ENCODE measurements at regions not wholly inside any gene's neighbourhood (a gene's known extent, or its start where the extent isn't known, plus 50 kb on each side); places are given as distances from the start of the nearest gene placed in this dataset.
"Not testable (repeated sequence)": the region's sequence is repeated elsewhere in the genome, so short reads cannot be mapped to it uniquely, and the experiment has no call there.

DNA sequence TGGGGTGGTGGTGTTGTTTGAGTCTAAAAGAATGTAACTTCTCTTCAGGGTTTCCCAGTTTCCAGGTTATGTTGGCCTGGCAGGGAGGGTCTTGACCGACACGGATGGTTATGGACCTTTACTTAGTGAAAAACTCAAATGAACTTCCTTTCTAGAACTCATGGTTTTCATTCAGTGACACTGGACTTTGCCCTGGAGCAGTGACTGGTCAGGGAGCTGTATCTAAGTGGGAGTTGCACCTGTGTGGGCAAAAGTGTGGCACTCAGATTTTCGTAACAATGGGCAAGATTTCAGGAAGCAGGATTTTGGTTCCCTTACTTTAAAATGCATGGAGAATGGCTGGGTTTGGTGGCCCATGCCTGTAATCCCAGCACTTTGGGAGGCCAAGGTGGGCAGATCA is 68.5 kb upstream of the FAM72C start:
- not testable (repeated sequence) for H3K4me3 ChIP-seq (ENCODE audit: low read length in 2 of 2); DNase-seq (ENCODE audit: low read depth in 6 of 9, low spot score in 9 of 9); H3K36me3 ChIP-seq (ENCODE audit: control insufficient read depth in 2 of 2, insufficient read depth in 2 of 2, low read length in 1 of 2); H3K27me3 ChIP-seq (ENCODE audit: control insufficient read depth in 2 of 2, insufficient read depth in 1 of 2, low read length in 1 of 2); H3K9me3 ChIP-seq (ENCODE audit: control insufficient read depth in 2 of 2, insufficient read depth in 1 of 2, low read length in 1 of 2); H3K4me1 ChIP-seq (ENCODE audit: control insufficient read depth in 2 of 2, insufficient read depth in 2 of 2, low read length in 2 of 2); H3K27ac ChIP-seq (ENCODE audit: low read depth in 1 of 2, low read length in 1 of 2)
- no CpG with 5 or more reads among the region's 3 CpGs for whole genome bisulfite sequencing

DNA sequence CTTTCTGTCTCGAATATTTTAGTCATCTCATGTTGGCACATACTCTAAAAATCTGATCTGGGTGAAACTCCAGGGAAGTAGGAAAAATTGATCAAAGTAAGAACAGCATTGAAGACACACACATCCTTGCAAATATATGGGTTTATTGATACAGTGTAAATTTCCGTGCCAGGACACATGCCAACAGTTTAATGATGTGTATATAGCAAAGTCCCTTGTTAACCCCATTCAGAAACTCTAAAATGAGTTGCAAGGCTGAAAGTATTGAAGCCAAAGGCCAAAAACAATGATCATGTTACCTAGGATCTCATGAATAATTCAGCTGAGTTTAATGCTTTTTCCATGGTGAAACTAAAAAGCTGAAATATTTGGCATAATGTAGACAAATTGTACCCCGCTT is 62.3 kb upstream of the FAM72C start:
- not testable (repeated sequence) for H3K4me1 ChIP-seq (ENCODE audit: control insufficient read depth in 2 of 2, insufficient read depth in 2 of 2, low read length in 2 of 2); H3K27me3 ChIP-seq (ENCODE audit: control insufficient read depth in 2 of 2, insufficient read depth in 1 of 2, low read length in 1 of 2); H3K36me3 ChIP-seq (ENCODE audit: control insufficient read depth in 2 of 2, insufficient read depth in 2 of 2, low read length in 1 of 2); H3K9me3 ChIP-seq (ENCODE audit: control insufficient read depth in 2 of 2, insufficient read depth in 1 of 2, low read length in 1 of 2); DNase-seq (ENCODE audit: low read depth in 6 of 9, low spot score in 9 of 9); H3K4me3 ChIP-seq (ENCODE audit: low read length in 2 of 2); H3K27ac ChIP-seq (ENCODE audit: low read depth in 1 of 2, low read length in 1 of 2)
- WGBS: no CpG with 5 or more reads among the region's 3 CpGs

DNA sequence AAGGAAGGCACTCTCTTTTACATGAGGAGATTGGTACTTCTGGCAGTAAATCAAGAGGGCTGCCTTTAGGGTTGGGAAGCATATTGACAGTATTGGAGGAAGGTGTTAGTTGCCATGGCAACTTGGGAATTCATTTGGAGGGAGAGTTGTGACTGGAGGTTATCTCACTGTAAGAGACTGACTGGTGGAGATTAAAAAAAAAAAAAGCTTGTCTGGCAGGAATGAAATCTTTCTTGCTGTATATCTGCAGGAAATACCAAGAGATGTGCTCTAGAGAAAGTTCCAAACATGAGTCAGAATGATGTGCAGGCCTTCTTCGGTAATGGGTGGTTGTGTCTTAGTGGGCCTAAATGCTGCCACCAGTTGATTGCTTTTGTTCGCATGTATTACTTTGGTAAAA is 59.8 kb upstream of the FAM72C start:
- not testable (repeated sequence) for H3K4me1 ChIP-seq (ENCODE audit: control insufficient read depth in 2 of 2, insufficient read depth in 2 of 2, low read length in 2 of 2); H3K27me3 ChIP-seq (ENCODE audit: control insufficient read depth in 2 of 2, insufficient read depth in 1 of 2, low read length in 1 of 2); DNase-seq (ENCODE audit: low read depth in 6 of 9, low spot score in 9 of 9); H3K36me3 ChIP-seq (ENCODE audit: control insufficient read depth in 2 of 2, insufficient read depth in 2 of 2, low read length in 1 of 2); H3K4me3 ChIP-seq (ENCODE audit: low read length in 2 of 2); H3K9me3 ChIP-seq (ENCODE audit: control insufficient read depth in 2 of 2, insufficient read depth in 1 of 2, low read length in 1 of 2); H3K27ac ChIP-seq (ENCODE audit: low read depth in 1 of 2, low read length in 1 of 2)
- 90% methylated on average over 2 of the region's 2 CpGs for WGBS

DNA sequence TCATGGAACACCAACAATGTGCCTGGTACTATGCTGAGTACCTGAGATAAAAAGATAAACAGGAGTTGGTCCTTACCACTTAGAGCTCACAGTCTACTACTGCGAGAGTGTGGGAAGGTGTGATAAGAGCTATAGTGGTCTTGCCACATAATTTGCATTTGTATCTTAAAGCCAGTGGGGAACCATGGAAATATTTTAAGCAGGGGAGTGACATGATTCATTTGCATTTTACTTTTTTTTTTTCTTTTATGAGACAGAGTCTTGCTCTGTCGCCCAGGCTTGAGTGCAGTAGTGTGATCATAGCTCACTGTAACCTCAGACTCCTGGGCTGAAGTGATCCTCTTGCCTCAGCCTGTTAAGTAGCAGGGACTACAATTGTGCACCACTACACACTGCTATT is 54.2 kb upstream of the FAM72C start:
- not testable (repeated sequence) for DNase-seq (ENCODE audit: low read depth in 6 of 9, low spot score in 9 of 9); H3K4me3 ChIP-seq (ENCODE audit: low read length in 2 of 2); H3K27me3 ChIP-seq (ENCODE audit: control insufficient read depth in 2 of 2, insufficient read depth in 1 of 2, low read length in 1 of 2); H3K27ac ChIP-seq (ENCODE audit: low read depth in 1 of 2, low read length in 1 of 2); H3K36me3 ChIP-seq (ENCODE audit: control insufficient read depth in 2 of 2, insufficient read depth in 2 of 2, low read length in 1 of 2); H3K9me3 ChIP-seq (ENCODE audit: control insufficient read depth in 2 of 2, insufficient read depth in 1 of 2, low read length in 1 of 2); H3K4me1 ChIP-seq (ENCODE audit: control insufficient read depth in 2 of 2, insufficient read depth in 2 of 2, low read length in 2 of 2)
- no CpG with 5 or more reads among the region's 2 CpGs for WGBS

DNA sequence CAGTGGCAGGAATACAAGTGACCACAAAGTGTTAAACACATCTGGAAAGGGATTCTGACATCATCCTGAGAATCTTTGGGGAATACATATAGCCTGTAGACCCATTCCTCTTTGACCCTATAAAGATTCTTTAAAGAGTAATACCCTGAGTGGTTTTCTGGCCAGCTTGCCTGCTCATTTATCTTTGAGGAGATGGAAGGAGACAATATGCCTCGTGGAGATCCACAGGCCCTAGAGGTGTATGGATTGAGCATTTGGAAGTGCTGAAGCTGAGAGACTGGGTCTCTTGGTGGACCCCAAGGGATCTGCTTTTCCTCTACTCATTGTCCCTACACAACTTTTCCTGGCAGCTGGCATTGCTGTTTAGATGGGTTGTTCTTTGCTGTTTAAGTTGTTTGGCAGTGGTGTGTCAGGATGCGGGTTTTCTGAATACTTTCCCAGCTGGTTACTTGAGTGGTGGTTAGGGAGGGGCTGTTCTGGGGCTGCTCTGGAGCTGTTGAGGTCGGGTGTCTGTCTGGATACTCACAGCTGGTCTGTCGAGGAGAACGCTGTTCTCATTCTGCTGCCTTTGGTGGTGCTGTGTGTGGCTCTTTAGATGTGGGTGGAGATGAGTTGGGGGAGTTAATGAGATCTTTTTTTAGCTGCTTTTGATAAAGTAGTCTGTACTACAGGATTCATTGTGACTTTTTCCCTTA is 50.1 kb upstream of the FAM72C start:
- not testable (repeated sequence) for DNase-seq (ENCODE audit: low read depth in 6 of 9, low spot score in 9 of 9); H3K27ac ChIP-seq (ENCODE audit: low read depth in 1 of 2, low read length in 1 of 2); H3K9me3 ChIP-seq (ENCODE audit: control insufficient read depth in 2 of 2, insufficient read depth in 1 of 2, low read length in 1 of 2); H3K4me1 ChIP-seq (ENCODE audit: control insufficient read depth in 2 of 2, insufficient read depth in 2 of 2, low read length in 2 of 2); H3K4me3 ChIP-seq (ENCODE audit: low read length in 2 of 2); H3K36me3 ChIP-seq (ENCODE audit: control insufficient read depth in 2 of 2, insufficient read depth in 2 of 2, low read length in 1 of 2); H3K27me3 ChIP-seq (ENCODE audit: control insufficient read depth in 2 of 2, insufficient read depth in 1 of 2, low read length in 1 of 2)
- WGBS: 77% methylated on average over 1 of the region's 5 CpGs
